ENCODE measurements at regions not wholly inside any gene's neighbourhood (a gene's known extent, or its start where the extent isn't known, plus 50 kb on each side); places are given as distances from the start of the nearest gene placed in this dataset.

DNA sequence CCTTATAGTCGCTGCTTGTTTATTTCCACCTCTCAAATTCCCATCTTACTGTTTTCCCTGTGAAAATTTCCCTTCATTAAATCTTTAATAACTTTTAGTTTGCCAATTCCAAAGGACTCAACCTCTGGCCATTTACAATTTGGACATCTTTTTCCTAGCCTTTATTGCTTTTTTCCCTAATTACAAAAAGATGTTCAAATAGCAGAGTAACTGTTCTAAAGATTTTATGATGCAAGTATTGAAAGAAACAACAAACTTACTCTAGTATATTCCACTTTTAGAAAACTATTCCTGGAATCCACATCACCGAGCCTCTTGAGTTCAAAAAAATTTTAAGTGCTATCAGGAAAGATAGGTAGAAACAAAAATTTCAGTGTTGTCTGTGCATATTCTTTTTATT, 174.1 kb upstream of the UBE2E2 start:
- TF ChIP-seq, protein P1, sequence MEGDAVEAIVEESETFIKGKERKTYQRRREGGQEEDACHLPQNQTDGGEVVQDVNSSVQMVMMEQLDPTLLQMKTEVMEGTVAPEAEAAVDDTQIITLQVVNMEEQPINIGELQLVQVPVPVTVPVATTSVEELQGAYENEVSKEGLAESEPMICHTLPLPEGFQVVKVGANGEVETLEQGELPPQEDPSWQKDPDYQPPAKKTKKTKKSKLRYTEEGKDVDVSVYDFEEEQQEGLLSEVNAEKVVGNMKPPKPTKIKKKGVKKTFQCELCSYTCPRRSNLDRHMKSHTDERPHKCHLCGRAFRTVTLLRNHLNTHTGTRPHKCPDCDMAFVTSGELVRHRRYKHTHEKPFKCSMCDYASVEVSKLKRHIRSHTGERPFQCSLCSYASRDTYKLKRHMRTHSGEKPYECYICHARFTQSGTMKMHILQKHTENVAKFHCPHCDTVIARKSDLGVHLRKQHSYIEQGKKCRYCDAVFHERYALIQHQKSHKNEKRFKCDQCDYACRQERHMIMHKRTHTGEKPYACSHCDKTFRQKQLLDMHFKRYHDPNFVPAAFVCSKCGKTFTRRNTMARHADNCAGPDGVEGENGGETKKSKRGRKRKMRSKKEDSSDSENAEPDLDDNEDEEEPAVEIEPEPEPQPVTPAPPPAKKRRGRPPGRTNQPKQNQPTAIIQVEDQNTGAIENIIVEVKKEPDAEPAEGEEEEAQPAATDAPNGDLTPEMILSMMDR (IDR thresholded peaks at IDR 0.05): no peak
- no peak for TF ChIP-seq POLR2A (IDR thresholded peaks at IDR 0.05)
